ENCODE measurements at regions not wholly inside any gene's neighbourhood (a gene's known extent, or its start where the extent isn't known, plus 50 kb on each side); places are given as distances from the start of the nearest gene placed in this dataset.

DNA sequence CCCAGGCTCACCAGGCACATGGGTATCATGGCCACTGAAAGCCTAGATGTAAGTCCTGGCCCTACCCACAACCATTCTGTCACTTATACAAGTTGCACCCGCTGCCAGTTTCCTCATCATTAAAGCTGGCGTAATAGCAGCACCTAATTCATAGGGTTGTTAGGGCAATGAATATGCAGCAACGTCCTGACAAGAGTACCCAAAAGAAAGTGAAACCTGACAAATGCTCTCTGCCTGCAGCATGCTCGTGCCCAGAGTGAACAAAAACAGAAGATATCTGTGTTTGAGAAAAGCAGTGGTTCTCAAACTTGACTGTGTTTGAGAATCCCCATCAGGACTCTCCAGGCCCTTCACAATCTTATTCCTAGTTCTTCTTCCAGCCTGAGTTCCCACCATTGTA lies 632.4 kb downstream of the SEMA5A start:
- H3K27ac ChIP-seq (ENCODE audit: low read length), result no peak overlapping the region
- H3K9me3 ChIP-seq (ENCODE audit: control insufficient read depth in 1 of 2, low read length in 2 of 2), result no peaks in the 10 kb centered on the region
- no peaks in the 10 kb centered on the region for H3K4me1 ChIP-seq (ENCODE audit: control insufficient read depth in 1 of 2, insufficient read depth in 2 of 2, low read length in 2 of 2)
- no peak overlapping the region for H3K4me3 ChIP-seq (ENCODE audit: low read depth in 1 of 2, low read length in 2 of 2)
- no peaks in the 10 kb centered on the region for H3K27me3 ChIP-seq (ENCODE audit: low read depth, low read length)
- no peaks in the 10 kb centered on the region for H3K36me3 ChIP-seq (ENCODE audit: control insufficient read depth in 1 of 2, insufficient read depth in 2 of 2, low read length in 2 of 2)

GRCh38 chr5:8919096-8919495 lies 626.8 kb downstream of the SEMA5A start:
- Histone ChIP-seq H3K27me3 (ENCODE audit: low read depth, low read length) (no peaks in the 10 kb centered on the region), H3K9me3 (ENCODE audit: control insufficient read depth in 1 of 2, low read length in 2 of 2) (no peaks in the 10 kb centered on the region), H3K27ac (ENCODE audit: low read length) (no peak overlapping the region), H3K4me3 (ENCODE audit: low read depth in 1 of 2, low read length in 2 of 2) (no peak overlapping the region), H3K36me3 (ENCODE audit: control insufficient read depth in 1 of 2, insufficient read depth in 2 of 2, low read length in 2 of 2) (no peaks in the 10 kb centered on the region), H3K4me1 (ENCODE audit: control insufficient read depth in 1 of 2, insufficient read depth in 2 of 2, low read length in 2 of 2) (no peaks in the 10 kb centered on the region)

- H3K27me3 ChIP-seq (ENCODE audit: low read depth, low read length), result no peaks in the 10 kb centered on the region
- no peak overlapping the region for H3K4me3 ChIP-seq (ENCODE audit: low read depth in 1 of 2, low read length in 2 of 2)
- no peaks in the 10 kb centered on the region for H3K9me3 ChIP-seq (ENCODE audit: control insufficient read depth in 1 of 2, low read length in 2 of 2)
- no peak overlapping the region for H3K27ac ChIP-seq (ENCODE audit: low read length)
- H3K36me3 ChIP-seq (ENCODE audit: control insufficient read depth in 1 of 2, insufficient read depth in 2 of 2, low read length in 2 of 2), result no peaks in the 10 kb centered on the region
- H3K4me1 ChIP-seq (ENCODE audit: control insufficient read depth in 1 of 2, insufficient read depth in 2 of 2, low read length in 2 of 2), result no peaks in the 10 kb centered on the region
Measured at GRCh38 chr5:8923526-8923925, 622.3 kb downstream of the SEMA5A start.

DNA sequence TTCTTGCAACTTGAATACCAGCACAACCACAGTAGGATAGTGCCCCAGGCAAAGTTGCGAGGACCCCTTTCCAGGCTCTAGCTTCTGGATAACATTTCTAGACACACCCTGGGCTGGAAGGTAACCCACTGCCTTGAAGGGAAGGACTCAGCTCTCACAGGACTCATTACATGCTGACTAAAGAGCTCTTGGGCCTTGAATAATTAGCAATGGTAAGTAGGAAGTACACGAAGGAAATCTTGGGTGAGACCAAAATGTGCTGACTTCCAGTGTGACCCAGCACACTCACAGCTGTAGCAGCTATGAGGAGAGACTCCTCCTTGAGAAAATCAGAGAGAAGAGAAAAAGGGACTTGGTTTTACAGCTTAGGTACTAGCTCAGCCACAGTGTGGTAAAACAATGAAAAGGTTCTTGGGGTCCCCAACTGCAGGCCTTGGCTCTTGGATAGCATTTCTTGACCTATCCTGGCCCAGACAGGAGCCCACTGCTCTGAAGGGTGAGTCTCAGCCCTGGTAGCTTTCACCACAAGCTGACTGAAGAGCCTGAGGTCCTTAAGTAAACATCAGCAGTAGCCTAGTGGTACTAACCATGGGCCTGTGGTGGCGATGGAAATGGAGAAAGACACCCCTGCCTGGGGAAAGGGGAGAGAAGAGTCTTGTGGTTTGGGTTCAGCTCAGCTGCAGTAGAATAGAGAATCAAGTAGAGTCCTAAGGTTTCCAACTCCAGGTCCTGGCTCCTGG lies 621.7 kb downstream of the SEMA5A start:
- no peaks in the 10 kb centered on the region for H3K36me3 ChIP-seq (ENCODE audit: control insufficient read depth in 1 of 2, insufficient read depth in 2 of 2, low read length in 2 of 2)
- H3K27ac ChIP-seq (ENCODE audit: low read length), result no peak overlapping the region
- no peak overlapping the region for H3K4me3 ChIP-seq (ENCODE audit: low read depth in 1 of 2, low read length in 2 of 2)
- H3K27me3 ChIP-seq (ENCODE audit: low read depth, low read length), result no peaks in the 10 kb centered on the region
- no peaks in the 10 kb centered on the region for H3K4me1 ChIP-seq (ENCODE audit: control insufficient read depth in 1 of 2, insufficient read depth in 2 of 2, low read length in 2 of 2)
- H3K9me3 ChIP-seq (ENCODE audit: control insufficient read depth in 1 of 2, low read length in 2 of 2), result no peaks in the 10 kb centered on the region

GRCh38 chr5:8930021-8930420 lies 615.9 kb downstream of the SEMA5A start:
- no peaks in the 10 kb centered on the region for H3K4me1 ChIP-seq (ENCODE audit: control insufficient read depth in 1 of 2, insufficient read depth in 2 of 2, low read length in 2 of 2)
- no peaks in the 10 kb centered on the region for H3K36me3 ChIP-seq (ENCODE audit: control insufficient read depth in 1 of 2, insufficient read depth in 2 of 2, low read length in 2 of 2)
- no peaks in the 10 kb centered on the region for H3K9me3 ChIP-seq (ENCODE audit: control insufficient read depth in 1 of 2, low read length in 2 of 2)
- no peaks in the 10 kb centered on the region for H3K27me3 ChIP-seq (ENCODE audit: low read depth, low read length)
- H3K4me3 ChIP-seq (ENCODE audit: low read depth in 1 of 2, low read length in 2 of 2), result no peak overlapping the region
- H3K27ac ChIP-seq (ENCODE audit: low read length), result no peak overlapping the region

DNA sequence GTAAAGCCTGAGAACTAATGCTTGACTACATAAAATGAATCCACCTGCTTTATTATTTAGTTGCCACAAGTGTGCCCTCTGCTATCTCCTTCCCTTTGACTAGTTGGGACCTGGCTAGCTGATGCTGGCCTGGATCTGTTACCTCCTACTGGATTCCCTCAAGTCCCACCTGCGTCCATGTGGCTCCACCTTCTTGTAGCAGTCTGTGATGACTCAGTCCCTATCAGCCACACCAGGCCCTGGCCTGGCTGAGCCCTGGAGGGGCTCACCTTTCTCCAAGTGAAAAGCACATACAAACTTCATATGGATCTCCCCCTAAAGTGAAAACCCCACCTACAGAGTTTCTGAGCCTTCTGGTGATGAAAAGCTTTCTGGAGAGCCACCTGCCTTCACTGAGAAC lies 611.4 kb downstream of the SEMA5A start:
- Histone ChIP-seq H3K4me3 (ENCODE audit: low read depth in 1 of 2, low read length in 2 of 2) (no peak overlapping the region), H3K36me3 (ENCODE audit: control insufficient read depth in 1 of 2, insufficient read depth in 2 of 2, low read length in 2 of 2) (no peaks in the 10 kb centered on the region), H3K9me3 (ENCODE audit: control insufficient read depth in 1 of 2, low read length in 2 of 2) (no peaks in the 10 kb centered on the region), H3K4me1 (ENCODE audit: control insufficient read depth in 1 of 2, insufficient read depth in 2 of 2, low read length in 2 of 2) (no peaks in the 10 kb centered on the region), H3K27me3 (ENCODE audit: low read depth, low read length) (no peaks in the 10 kb centered on the region), H3K27ac (ENCODE audit: low read length) (no peak overlapping the region)

GRCh38 chr5:8940934-8941333 lies 604.9 kb downstream of the SEMA5A start:
- H3K27me3 ChIP-seq (ENCODE audit: low read depth, low read length), result no peaks in the 10 kb centered on the region
- H3K4me1 ChIP-seq (ENCODE audit: control insufficient read depth in 1 of 2, insufficient read depth in 2 of 2, low read length in 2 of 2), result no peaks in the 10 kb centered on the region
- H3K9me3 ChIP-seq (ENCODE audit: control insufficient read depth in 1 of 2, low read length in 2 of 2), result peaks cover 0 to 10% of the 10 kb centered on the region in 2 donors
- no peaks in the 10 kb centered on the region for H3K36me3 ChIP-seq (ENCODE audit: control insufficient read depth in 1 of 2, insufficient read depth in 2 of 2, low read length in 2 of 2)
- no peak overlapping the region for H3K27ac ChIP-seq (ENCODE audit: low read length)
- no peak overlapping the region for H3K4me3 ChIP-seq (ENCODE audit: low read depth in 1 of 2, low read length in 2 of 2)

DNA sequence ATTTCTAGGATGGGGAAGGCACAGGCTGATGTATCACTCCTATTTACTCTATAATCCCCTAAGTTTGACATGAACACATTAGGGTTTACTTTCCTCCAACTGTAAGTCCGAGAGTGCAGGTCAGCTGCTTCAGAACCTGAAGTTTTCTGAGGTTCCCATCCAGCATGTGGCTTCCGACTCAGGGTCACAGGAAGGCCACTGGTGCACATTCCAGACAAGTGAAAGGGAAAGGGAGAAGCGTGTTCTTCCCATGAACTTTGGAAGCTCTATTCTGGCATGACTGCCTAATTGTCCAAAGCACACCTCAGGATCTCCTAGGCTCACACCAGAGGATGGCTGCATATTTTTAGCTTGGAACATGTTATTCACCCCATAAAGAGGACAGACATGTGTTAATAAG lies 602.6 kb downstream of the SEMA5A start:
- Histone ChIP-seq H3K4me3 (ENCODE audit: low read depth in 1 of 2, low read length in 2 of 2) (no peak overlapping the region), H3K27ac (ENCODE audit: low read length) (no peak overlapping the region), H3K4me1 (ENCODE audit: control insufficient read depth in 1 of 2, insufficient read depth in 2 of 2, low read length in 2 of 2) (no peaks in the 10 kb centered on the region), H3K27me3 (ENCODE audit: low read depth, low read length) (no peaks in the 10 kb centered on the region), H3K36me3 (ENCODE audit: control insufficient read depth in 1 of 2, insufficient read depth in 2 of 2, low read length in 2 of 2) (no peaks in the 10 kb centered on the region), H3K9me3 (ENCODE audit: control insufficient read depth in 1 of 2, low read length in 2 of 2) (peaks cover 0 to 10% of the 10 kb centered on the region in 2 donors)

DNA sequence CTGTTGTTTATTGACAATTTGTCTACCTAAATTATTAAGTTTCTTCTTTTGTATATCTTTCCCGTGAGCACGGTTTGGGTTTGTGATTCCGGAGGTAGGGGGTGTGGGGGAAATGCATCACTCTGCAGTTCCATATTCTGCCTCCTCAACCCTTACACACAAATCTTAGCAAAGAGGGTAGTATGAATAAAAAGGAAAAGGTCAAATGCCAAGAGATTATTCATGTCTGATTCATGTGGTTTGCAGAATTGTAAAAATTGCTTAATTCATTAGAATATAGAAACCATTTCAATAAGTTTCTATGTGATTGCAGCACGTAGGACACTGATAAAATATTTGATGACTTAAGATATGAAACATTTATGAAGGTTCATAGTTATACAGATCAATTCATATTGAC lies 601.9 kb downstream of the SEMA5A start:
- H3K36me3 ChIP-seq (ENCODE audit: control insufficient read depth in 1 of 2, insufficient read depth in 2 of 2, low read length in 2 of 2), result no peaks in the 10 kb centered on the region
- no peak overlapping the region for H3K4me3 ChIP-seq (ENCODE audit: low read depth in 1 of 2, low read length in 2 of 2)
- H3K27me3 ChIP-seq (ENCODE audit: low read depth, low read length), result no peaks in the 10 kb centered on the region
- no peak overlapping the region for H3K27ac ChIP-seq (ENCODE audit: low read length)
- H3K4me1 ChIP-seq (ENCODE audit: control insufficient read depth in 1 of 2, insufficient read depth in 2 of 2, low read length in 2 of 2), result no peaks in the 10 kb centered on the region
- H3K9me3 ChIP-seq (ENCODE audit: control insufficient read depth in 1 of 2, low read length in 2 of 2), result peaks cover 0 to 10% of the 10 kb centered on the region in 2 donors

DNA sequence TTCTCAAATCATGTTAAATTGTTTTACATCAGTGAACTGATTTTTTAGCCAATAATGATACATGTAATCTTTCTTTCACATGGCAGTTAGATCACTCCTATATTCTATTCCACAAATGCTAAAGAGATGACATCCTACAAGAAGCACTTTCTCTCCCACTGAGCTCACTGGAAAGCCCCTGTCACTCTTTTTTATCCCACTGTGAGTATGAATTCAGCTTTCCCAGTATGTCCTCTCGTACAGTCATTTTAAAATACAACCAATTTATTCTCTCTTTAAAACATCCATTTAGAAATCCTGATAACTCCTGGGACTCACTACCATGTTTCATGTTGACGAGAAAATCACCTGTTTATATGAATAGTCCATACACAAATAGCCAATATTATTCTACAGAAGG lies 599.9 kb downstream of the SEMA5A start:
- Histone ChIP-seq H3K4me3 (ENCODE audit: low read depth in 1 of 2, low read length in 2 of 2) (no peak overlapping the region), H3K9me3 (ENCODE audit: control insufficient read depth in 1 of 2, low read length in 2 of 2) (peaks cover 0 to 5% of the 10 kb centered on the region in 2 donors), H3K36me3 (ENCODE audit: control insufficient read depth in 1 of 2, insufficient read depth in 2 of 2, low read length in 2 of 2) (no peaks in the 10 kb centered on the region), H3K4me1 (ENCODE audit: control insufficient read depth in 1 of 2, insufficient read depth in 2 of 2, low read length in 2 of 2) (no peaks in the 10 kb centered on the region), H3K27me3 (ENCODE audit: low read depth, low read length) (no peaks in the 10 kb centered on the region), H3K27ac (ENCODE audit: low read length) (no peak overlapping the region)

GRCh38 chr5:8949908-8950307 lies 596.0 kb downstream of the SEMA5A start:
- no peak overlapping the region for H3K4me3 ChIP-seq (ENCODE audit: low read depth in 1 of 2, low read length in 2 of 2)
- H3K27ac ChIP-seq (ENCODE audit: low read length), result no peak overlapping the region
- no peaks in the 10 kb centered on the region for H3K4me1 ChIP-seq (ENCODE audit: control insufficient read depth in 1 of 2, insufficient read depth in 2 of 2, low read length in 2 of 2)
- no peaks in the 10 kb centered on the region for H3K36me3 ChIP-seq (ENCODE audit: control insufficient read depth in 1 of 2, insufficient read depth in 2 of 2, low read length in 2 of 2)
- H3K27me3 ChIP-seq (ENCODE audit: low read depth, low read length), result no peaks in the 10 kb centered on the region
- no peaks in the 10 kb centered on the region for H3K9me3 ChIP-seq (ENCODE audit: control insufficient read depth in 1 of 2, low read length in 2 of 2)

DNA sequence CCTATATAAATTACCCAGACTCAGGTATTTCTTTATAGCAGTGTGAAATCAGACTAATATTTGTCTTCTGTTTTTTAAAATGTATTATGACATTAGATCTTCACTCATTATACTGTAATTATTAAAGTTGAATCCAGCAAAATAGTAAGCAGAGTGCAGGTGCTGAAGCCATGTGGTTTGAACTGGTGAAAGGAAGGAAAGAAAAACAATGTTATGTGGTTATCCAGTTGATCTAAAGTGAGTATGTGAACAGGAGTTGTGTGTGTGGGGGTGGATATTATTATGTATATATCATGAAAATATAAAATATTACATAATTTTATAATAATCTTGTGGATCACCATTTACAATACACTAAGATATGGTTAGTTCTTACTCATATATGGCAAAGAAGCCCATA lies 593.7 kb downstream of the SEMA5A start:
- H3K9me3 ChIP-seq (ENCODE audit: control insufficient read depth in 1 of 2, low read length in 2 of 2), result no peaks in the 10 kb centered on the region
- H3K4me1 ChIP-seq (ENCODE audit: control insufficient read depth in 1 of 2, insufficient read depth in 2 of 2, low read length in 2 of 2), result no peaks in the 10 kb centered on the region
- H3K36me3 ChIP-seq (ENCODE audit: control insufficient read depth in 1 of 2, insufficient read depth in 2 of 2, low read length in 2 of 2), result no peaks in the 10 kb centered on the region
- no peak overlapping the region for H3K4me3 ChIP-seq (ENCODE audit: low read depth in 1 of 2, low read length in 2 of 2)
- no peaks in the 10 kb centered on the region for H3K27me3 ChIP-seq (ENCODE audit: low read depth, low read length)
- H3K27ac ChIP-seq (ENCODE audit: low read length), result no peak overlapping the region
